ENCODE measurements at regions not wholly inside any gene's neighbourhood (a gene's known extent, or its start where the extent isn't known, plus 50 kb on each side); places are given as distances from the start of the nearest gene placed in this dataset.

DNA sequence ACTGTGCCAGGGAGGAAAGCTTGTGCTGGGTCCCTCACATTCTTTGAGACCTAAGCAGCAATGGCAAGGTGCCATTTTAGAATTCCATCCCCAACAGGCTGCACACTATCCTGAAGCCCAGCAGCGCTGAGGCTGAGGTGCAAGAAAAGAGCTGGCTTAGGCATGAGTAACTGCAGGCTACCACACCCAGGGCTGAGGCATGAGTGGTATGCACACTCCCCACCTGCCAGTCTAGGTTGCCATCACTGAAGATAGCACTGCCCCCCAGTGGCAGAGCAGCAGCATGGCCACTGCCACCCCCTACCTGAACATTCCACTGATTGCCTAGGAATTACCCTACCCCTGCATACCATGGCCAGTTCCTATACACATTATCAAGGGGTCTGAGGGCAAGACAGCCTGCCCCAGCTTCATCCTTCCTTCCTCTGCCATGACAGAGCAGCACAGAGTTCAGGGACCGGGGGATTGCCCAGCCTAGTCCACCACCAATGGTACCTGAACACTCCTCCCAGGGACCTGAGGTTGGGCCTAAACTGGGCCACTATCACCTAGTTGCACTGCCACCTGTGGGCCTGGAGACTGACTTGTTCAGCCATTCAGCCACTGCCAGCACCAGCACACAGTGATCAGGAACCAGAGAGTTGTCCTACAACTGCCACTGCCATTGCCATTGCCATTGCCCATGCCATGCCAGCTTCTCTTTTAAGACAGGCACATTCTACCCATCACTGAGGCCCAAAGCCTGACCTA lies 129.8 kb downstream of the SATB1 start:
- Histone ChIP-seq H3K4me1 (ENCODE audit: control insufficient read depth, insufficient read depth, low read length, poor library complexity, severe bottlenecking) (no peaks in the 10 kb centered on the region), H3K9me3 (ENCODE audit: control insufficient read depth, low read length) (peaks cover 4% of the 10 kb centered on the region), H3K4me3 (ENCODE audit: extremely low read depth, insufficient read depth, low read length, poor library complexity, severe bottlenecking) (no peak overlapping the region), H3K36me3 (ENCODE audit: control insufficient read depth, insufficient read depth, low read length) (no peaks in the 10 kb centered on the region), H3K27ac (ENCODE audit: low read depth, low read length, severe bottlenecking) (no peak overlapping the region)
- WGBS, 2 experiments (ENCODE audit: insufficient coverage in 2 of 2) = 22 to 27% methylated on average over 1 of the region's 2 CpGs

DNA sequence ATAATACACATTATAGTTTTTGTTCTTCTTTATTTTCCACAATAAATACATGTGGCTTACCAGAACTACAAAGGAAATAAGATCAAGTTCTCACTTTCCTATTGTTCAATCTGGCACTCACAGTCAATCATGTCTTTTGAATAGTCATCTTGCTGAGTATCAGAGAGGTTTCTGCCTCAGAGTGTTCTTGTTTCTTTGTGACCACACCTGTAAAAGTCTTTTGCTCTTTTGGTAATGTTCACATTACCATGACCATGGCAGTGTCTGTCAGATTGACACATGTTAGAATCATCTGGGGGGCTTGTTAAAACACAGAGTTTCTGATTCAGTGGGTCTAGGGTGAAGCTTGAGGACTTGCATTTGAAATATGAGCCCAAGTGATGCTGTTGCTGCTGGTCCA lies 135.0 kb downstream of the SATB1 start:
- no peak overlapping the region for H3K4me3 ChIP-seq (ENCODE audit: extremely low read depth, insufficient read depth, low read length, poor library complexity, severe bottlenecking)
- no peaks in the 10 kb centered on the region for H3K4me1 ChIP-seq (ENCODE audit: control insufficient read depth, insufficient read depth, low read length, poor library complexity, severe bottlenecking)
- no peaks in the 10 kb centered on the region for H3K36me3 ChIP-seq (ENCODE audit: control insufficient read depth, insufficient read depth, low read length)
- no peak overlapping the region for H3K27ac ChIP-seq (ENCODE audit: low read depth, low read length, severe bottlenecking)
- no peaks in the 10 kb centered on the region for H3K9me3 ChIP-seq (ENCODE audit: control insufficient read depth, low read length)

DNA sequence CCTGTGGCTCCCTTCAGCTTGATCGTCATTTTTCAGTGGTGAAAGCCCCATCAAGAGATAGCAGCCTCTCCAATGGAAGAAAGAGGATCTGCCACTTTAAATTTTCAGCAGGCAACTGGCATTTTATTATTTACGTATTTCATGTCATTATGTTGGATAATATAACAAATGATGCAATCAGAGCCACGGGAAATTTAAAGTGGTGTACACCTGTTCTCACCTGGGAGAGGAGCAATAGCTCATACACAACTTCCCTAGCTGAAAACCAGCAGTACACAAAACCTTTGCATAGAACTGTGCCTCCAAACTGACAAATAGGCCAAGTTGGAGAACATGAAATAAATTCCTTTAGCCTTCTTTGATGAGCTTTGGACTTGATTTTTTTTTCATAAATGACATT lies 136.9 kb downstream of the SATB1 start:
- 88 to 100% methylated on average over 1 of the region's 3 CpGs for WGBS, 2 experiments (ENCODE audit: insufficient coverage in 2 of 2)

DNA sequence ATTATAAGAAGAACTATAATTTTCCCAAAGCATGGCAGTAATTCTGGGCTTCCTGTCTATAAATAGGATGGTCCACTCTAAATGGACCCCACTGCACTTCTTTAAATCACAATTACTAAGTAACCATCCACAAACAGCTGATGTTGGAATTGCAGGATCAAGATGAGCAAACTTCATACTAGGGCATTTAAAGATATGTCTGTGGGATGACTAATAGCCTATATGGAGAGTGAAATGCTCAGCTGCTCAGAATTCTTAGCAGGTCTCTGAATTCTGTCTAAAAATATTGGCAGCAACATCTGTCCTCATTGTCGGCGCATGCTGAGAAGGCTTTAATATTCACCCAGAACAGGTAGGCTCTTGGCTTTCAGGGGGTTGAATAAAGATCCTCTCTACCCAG lies 140.4 kb downstream of the SATB1 start:
- no peaks in the 10 kb centered on the region for H3K36me3 ChIP-seq (ENCODE audit: control insufficient read depth, insufficient read depth, low read length)
- H3K27ac ChIP-seq (ENCODE audit: low read depth, low read length, severe bottlenecking) = no peak overlapping the region
- H3K4me3 ChIP-seq (ENCODE audit: extremely low read depth, insufficient read depth, low read length, poor library complexity, severe bottlenecking) = no peak overlapping the region
- H3K4me1 ChIP-seq (ENCODE audit: control insufficient read depth, insufficient read depth, low read length, poor library complexity, severe bottlenecking) = no peaks in the 10 kb centered on the region
- 86 to 95% methylated on average over 2 of the region's 2 CpGs for WGBS, 2 experiments (ENCODE audit: insufficient coverage in 2 of 2)
- H3K9me3 ChIP-seq (ENCODE audit: control insufficient read depth, low read length) = no peaks in the 10 kb centered on the region

More for the DNA sequence above, 136.9 kb downstream of the SATB1 start:
- no peaks in the 10 kb centered on the region for H3K4me1 ChIP-seq (ENCODE audit: control insufficient read depth, insufficient read depth, low read length, poor library complexity, severe bottlenecking)
- no peaks in the 10 kb centered on the region for H3K9me3 ChIP-seq (ENCODE audit: control insufficient read depth, low read length)
- no peaks in the 10 kb centered on the region for H3K36me3 ChIP-seq (ENCODE audit: control insufficient read depth, insufficient read depth, low read length)
- no peak overlapping the region for H3K27ac ChIP-seq (ENCODE audit: low read depth, low read length, severe bottlenecking)
- H3K4me3 ChIP-seq (ENCODE audit: extremely low read depth, insufficient read depth, low read length, poor library complexity, severe bottlenecking) = no peak overlapping the region

DNA sequence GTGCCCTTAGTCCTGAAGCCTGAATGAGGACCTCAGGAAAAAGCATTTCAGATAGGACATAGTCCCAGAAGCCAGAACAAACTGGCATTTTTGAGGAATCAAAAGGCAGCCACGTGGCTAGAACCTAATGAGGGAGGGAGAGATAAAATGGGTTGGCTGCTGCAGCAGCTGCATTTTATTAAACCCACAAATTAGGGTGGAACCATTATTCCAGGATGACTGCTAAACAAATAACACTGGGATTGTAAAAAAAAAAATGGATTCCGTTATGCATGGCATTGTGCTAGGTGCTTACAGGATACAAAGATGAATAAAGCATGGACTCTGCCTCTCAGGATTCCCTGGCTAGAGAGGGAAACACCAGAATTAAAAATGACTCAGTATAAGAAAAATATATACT lies 141.5 kb downstream of the SATB1 start:
- Histone ChIP-seq H3K36me3 (ENCODE audit: control insufficient read depth, insufficient read depth, low read length) (no peaks in the 10 kb centered on the region), H3K4me1 (ENCODE audit: control insufficient read depth, insufficient read depth, low read length, poor library complexity, severe bottlenecking) (no peaks in the 10 kb centered on the region), H3K9me3 (ENCODE audit: control insufficient read depth, low read length) (no peaks in the 10 kb centered on the region), H3K4me3 (ENCODE audit: extremely low read depth, insufficient read depth, low read length, poor library complexity, severe bottlenecking) (no peak overlapping the region), H3K27ac (ENCODE audit: low read depth, low read length, severe bottlenecking) (no peak overlapping the region)
- WGBS, 2 experiments (ENCODE audit: insufficient coverage in 2 of 2) = 50 to 71% methylated on average over 1 of the region's 2 CpGs

DNA sequence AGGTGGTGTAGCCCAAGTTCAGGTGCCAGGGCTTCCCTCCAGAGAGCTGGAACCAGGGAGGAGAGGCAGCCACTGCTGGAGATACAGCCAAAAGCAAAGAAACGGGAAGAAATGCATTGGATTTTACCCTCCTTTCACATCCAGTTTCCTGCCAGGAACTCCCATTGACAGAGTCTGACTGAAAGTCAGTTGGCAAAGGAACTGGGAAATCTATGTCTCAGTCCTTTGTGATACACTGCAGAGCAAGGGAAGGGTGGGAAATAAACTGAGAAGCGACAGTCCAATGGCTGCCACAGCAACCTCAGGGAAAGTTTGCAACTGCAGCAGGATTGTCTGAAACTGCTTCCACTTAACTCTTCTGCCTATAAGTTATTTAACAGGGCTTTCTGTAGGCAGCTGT lies 142.6 kb downstream of the SATB1 start:
- Histone ChIP-seq H3K9me3 (ENCODE audit: control insufficient read depth, low read length) (no peaks in the 10 kb centered on the region), H3K4me1 (ENCODE audit: control insufficient read depth, insufficient read depth, low read length, poor library complexity, severe bottlenecking) (no peaks in the 10 kb centered on the region), H3K4me3 (ENCODE audit: extremely low read depth, insufficient read depth, low read length, poor library complexity, severe bottlenecking) (no peak overlapping the region), H3K36me3 (ENCODE audit: control insufficient read depth, insufficient read depth, low read length) (no peaks in the 10 kb centered on the region), H3K27ac (ENCODE audit: low read depth, low read length, severe bottlenecking) (no peak overlapping the region)
- WGBS, 2 experiments (ENCODE audit: insufficient coverage in 2 of 2) = 70 to 100% methylated on average over 1 to 2 of the region's 2 CpGs

DNA sequence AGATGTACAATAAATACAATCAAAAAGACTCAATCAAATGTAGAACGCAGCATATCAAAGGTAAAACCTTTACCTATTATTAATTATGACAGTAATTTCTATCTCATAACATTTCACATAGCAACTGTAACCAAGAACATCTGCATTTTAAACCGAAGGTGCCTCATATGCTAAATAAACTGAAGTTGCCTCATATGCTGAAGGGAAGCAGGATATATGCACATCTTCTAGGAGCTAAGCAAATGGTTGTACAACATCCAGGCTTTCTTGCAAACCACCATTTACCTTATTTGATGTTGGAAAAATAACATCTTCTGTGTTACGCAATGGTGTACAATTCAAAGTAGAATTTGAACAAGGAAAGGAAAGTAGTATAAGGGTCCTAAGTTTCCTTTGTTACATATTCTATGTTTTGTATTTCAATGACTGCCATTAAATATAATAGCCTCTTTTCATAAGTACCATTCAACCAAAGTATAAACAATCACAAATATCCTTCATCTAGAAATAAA lies 145.9 kb downstream of the SATB1 start:
- no peaks in the 10 kb centered on the region for H3K9me3 ChIP-seq (ENCODE audit: control insufficient read depth, low read length)
- no CpG with 5 or more reads among the region's 3 CpGs for WGBS, 2 experiments (ENCODE audit: insufficient coverage in 2 of 2)
- no peaks in the 10 kb centered on the region for H3K4me1 ChIP-seq (ENCODE audit: control insufficient read depth, insufficient read depth, low read length, poor library complexity, severe bottlenecking)
- H3K27ac ChIP-seq (ENCODE audit: low read depth, low read length, severe bottlenecking) = no peak overlapping the region
- H3K4me3 ChIP-seq (ENCODE audit: extremely low read depth, insufficient read depth, low read length, poor library complexity, severe bottlenecking) = no peak overlapping the region
- no peaks in the 10 kb centered on the region for H3K36me3 ChIP-seq (ENCODE audit: control insufficient read depth, insufficient read depth, low read length)

DNA sequence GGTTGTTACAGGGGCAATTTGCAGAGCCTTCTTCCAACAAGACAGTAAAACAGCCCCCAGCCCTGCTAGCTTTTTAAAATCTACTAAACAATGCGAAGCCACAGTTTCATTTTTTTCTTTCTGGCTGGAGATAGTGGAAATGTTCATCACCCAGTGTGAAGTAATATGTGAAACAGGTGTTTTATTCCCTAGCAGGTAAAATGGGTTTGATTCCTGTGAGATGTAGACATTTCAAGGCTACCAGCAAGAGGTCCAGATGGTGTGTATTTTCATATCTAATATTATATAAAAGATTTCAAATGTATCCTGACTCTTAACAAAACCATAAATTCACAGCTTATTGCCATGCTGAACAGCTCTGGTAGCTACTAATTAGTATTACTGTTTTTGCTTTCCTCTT lies 160.3 kb downstream of the SATB1 start:
- no peak overlapping the region for H3K27ac ChIP-seq (ENCODE audit: low read depth, low read length, severe bottlenecking)
- H3K36me3 ChIP-seq (ENCODE audit: control insufficient read depth, insufficient read depth, low read length) = no peaks in the 10 kb centered on the region
- no peaks in the 10 kb centered on the region for H3K4me1 ChIP-seq (ENCODE audit: control insufficient read depth, insufficient read depth, low read length, poor library complexity, severe bottlenecking)
- WGBS, 2 experiments (ENCODE audit: insufficient coverage in 2 of 2) = no CpG with 5 or more reads among the region's 1 CpG
- no peak overlapping the region for H3K4me3 ChIP-seq (ENCODE audit: extremely low read depth, insufficient read depth, low read length, poor library complexity, severe bottlenecking)
- H3K9me3 ChIP-seq (ENCODE audit: control insufficient read depth, low read length) = no peaks in the 10 kb centered on the region

DNA sequence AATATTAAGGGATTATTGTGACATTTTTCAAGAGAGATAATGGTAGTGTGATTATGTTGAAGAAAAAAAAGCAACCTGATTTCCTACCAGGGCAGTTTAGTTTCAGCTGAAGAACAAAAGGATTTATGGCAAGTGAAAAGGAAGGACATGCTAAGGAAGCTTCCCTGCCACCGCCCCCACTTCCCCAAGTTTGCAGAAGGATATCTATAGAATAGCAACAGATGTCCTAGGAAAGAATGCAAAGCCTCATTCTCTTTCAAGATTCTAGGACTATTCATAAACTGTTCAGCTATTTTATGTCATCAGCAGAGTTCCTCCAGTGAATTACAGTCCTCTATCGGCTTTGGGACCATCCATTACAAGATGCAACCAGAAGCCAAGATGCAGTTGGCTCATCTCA lies 160.8 kb downstream of the SATB1 start:
- no peaks in the 10 kb centered on the region for H3K36me3 ChIP-seq (ENCODE audit: control insufficient read depth, insufficient read depth, low read length)
- H3K4me3 ChIP-seq (ENCODE audit: extremely low read depth, insufficient read depth, low read length, poor library complexity, severe bottlenecking) = no peak overlapping the region
- H3K9me3 ChIP-seq (ENCODE audit: control insufficient read depth, low read length) = no peaks in the 10 kb centered on the region
- H3K4me1 ChIP-seq (ENCODE audit: control insufficient read depth, insufficient read depth, low read length, poor library complexity, severe bottlenecking) = no peaks in the 10 kb centered on the region
- no peak overlapping the region for H3K27ac ChIP-seq (ENCODE audit: low read depth, low read length, severe bottlenecking)
- 100% methylated on average over 1 of the region's 2 CpGs for WGBS, 2 experiments (ENCODE audit: insufficient coverage in 2 of 2)

DNA sequence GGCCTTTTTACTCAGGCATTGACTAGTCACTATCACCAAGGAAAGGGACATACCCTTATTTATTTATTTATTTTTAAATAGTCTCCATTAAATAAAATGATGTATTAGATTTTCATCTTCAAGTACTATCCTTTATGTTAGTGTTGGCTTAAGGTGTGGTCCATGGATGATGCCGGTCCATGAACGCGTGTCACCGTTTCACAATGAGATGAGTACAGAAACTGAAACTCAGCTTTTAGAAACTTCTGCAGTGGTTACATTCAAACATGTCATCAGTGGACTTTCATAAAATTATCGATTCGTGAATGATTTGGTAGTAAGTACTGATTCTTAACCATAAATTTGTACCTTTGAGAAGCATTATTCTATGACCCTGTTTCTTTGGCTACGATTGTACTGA lies 166.6 kb downstream of the SATB1 start:
- Histone ChIP-seq H3K9me3 (ENCODE audit: control insufficient read depth, low read length) (no peaks in the 10 kb centered on the region), H3K36me3 (ENCODE audit: control insufficient read depth, insufficient read depth, low read length) (no peaks in the 10 kb centered on the region), H3K4me3 (ENCODE audit: extremely low read depth, insufficient read depth, low read length, poor library complexity, severe bottlenecking) (no peak overlapping the region), H3K27ac (ENCODE audit: low read depth, low read length, severe bottlenecking) (no peak overlapping the region), H3K4me1 (ENCODE audit: control insufficient read depth, insufficient read depth, low read length, poor library complexity, severe bottlenecking) (no peaks in the 10 kb centered on the region)
- WGBS, 2 experiments (ENCODE audit: insufficient coverage in 2 of 2) = 100% methylated on average over 1 to 4 of the region's 7 CpGs

DNA sequence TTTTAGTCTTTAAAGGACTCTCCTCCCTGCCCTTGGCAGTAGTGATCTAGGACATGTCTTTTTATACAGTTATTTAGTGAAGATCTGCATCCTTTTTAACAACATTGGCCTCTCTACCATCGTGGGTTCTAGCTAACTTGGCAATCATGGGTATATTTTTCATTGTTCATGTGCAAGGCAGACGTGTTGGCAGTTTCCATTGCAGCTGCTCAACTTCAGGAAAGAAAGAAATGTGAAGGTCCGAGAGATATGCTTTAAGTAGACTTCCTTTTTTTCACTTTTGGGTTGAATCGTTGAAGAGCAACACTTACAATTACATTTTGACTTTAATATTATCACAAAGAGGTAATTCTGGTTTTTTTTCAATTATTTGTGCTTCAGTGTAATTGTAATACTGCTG lies 172.6 kb downstream of the SATB1 start:
- Histone ChIP-seq H3K27ac (ENCODE audit: low read depth, low read length, severe bottlenecking) (no peak overlapping the region), H3K4me3 (ENCODE audit: extremely low read depth, insufficient read depth, low read length, poor library complexity, severe bottlenecking) (no peak overlapping the region), H3K36me3 (ENCODE audit: control insufficient read depth, insufficient read depth, low read length) (no peaks in the 10 kb centered on the region), H3K9me3 (ENCODE audit: control insufficient read depth, low read length) (no peaks in the 10 kb centered on the region), H3K4me1 (ENCODE audit: control insufficient read depth, insufficient read depth, low read length, poor library complexity, severe bottlenecking) (no peaks in the 10 kb centered on the region)
- no CpG with 5 or more reads among the region's 4 CpGs for WGBS, 2 experiments (ENCODE audit: insufficient coverage in 2 of 2)

Measured in mesodermal cell (in vitro differentiated cells).